Keratinocyte (primary cell): ENCODE measurements at regions not wholly inside any gene's neighbourhood (a gene's known extent, or its start where the extent isn't known, plus 50 kb on each side); places are given as distances from the start of the nearest gene placed in this dataset.

Experiments used
- DNase-seq: peaks from one replicate; pipeline ENCODE4 v3.0.0-alpha.2; 2011; ENCODE audit warnings: low read depth, missing footprints, low spot score
- FAIRE-seq: peaks from 2 replicates; lab custom pipeline; 2011; peaks lifted over from hg19 to GRCh38; lab: Jason Lieb, UNC
- H2AFZ ChIP-seq: 2 replicates; pipeline ENCODE4 v1.6.0; 2012; ENCODE audit warnings: low read length, control low read depth, inconsistent platforms; ENCODE audit not compliant: control insufficient read depth
- H3K27ac ChIP-seq: 2 replicates; pipeline ENCODE4 v1.5.1; 2011; ENCODE audit warnings: low read length; ENCODE audit not compliant: control insufficient read depth, insufficient read depth
- H3K27me3 ChIP-seq: 3 replicates; pipeline ENCODE4 v1.6.0; 2011; ENCODE audit warnings: low read length; ENCODE audit not compliant: control insufficient read depth, insufficient read depth; ENCODE audit errors: extremely low read depth
- H3K36me3 ChIP-seq, 2 experiments: 2 replicates in 1 of 2; 3 replicates in 1 of 2; pipeline ENCODE4 v1.5.1; 2011; ENCODE audit warnings: low read length in 2 of 2, mild to moderate bottlenecking in 1 of 2; ENCODE audit not compliant: control insufficient read depth in 2 of 2, insufficient read depth in 2 of 2; ENCODE audit errors: extremely low read depth in 1 of 2
- H3K4me1 ChIP-seq: 3 replicates; pipeline ENCODE4 v1.5.1; 2011; ENCODE audit warnings: low read length; ENCODE audit not compliant: control insufficient read depth, insufficient read depth; ENCODE audit errors: extremely low read depth
- H3K4me2 ChIP-seq: 3 replicates; pipeline ENCODE4 v1.6.0; 2011; ENCODE audit warnings: low read depth, low read length; ENCODE audit not compliant: control insufficient read depth, insufficient read depth; ENCODE audit errors: extremely low read depth
- H3K4me3 ChIP-seq, 3 experiments: fragments of 200-600 bp in 1 of 3; sonication (generic) in 1 of 3; 2 replicates in 2 of 3; 3 replicates in 1 of 3; pipeline ENCODE4 v1.5.1; 2011 to 2016; ENCODE audit warnings: low read length in 3 of 3, mild to moderate bottlenecking in 3 of 3, control low read depth in 2 of 3, inconsistent platforms in 1 of 3, low read depth in 1 of 3, mixed read lengths in 1 of 3, mixed run types in 1 of 3, moderate library complexity in 1 of 3; ENCODE audit not compliant: control insufficient read depth in 2 of 3, insufficient read depth in 2 of 3; ENCODE audit errors: extremely low read depth in 1 of 3
- H3K79me2 ChIP-seq: 2 replicates; pipeline ENCODE4 v1.6.0; 2012; ENCODE audit warnings: low read length; ENCODE audit not compliant: control insufficient read depth, insufficient read depth
- H3K9ac ChIP-seq: 3 replicates; pipeline ENCODE4 v1.6.0; 2011; ENCODE audit warnings: low read length; ENCODE audit not compliant: control insufficient read depth, insufficient read depth; ENCODE audit errors: extremely low read depth
- H3K9me1 ChIP-seq: 3 replicates; pipeline ENCODE4 v1.6.0; 2011; ENCODE audit warnings: low read length; ENCODE audit not compliant: control insufficient read depth, insufficient read depth; ENCODE audit errors: extremely low read depth
- H3K9me3 ChIP-seq: 2 replicates; pipeline ENCODE4 v1.5.1; 2012; ENCODE audit warnings: low read depth, low read length; ENCODE audit not compliant: control insufficient read depth
- H4K20me1 ChIP-seq: 3 replicates; pipeline ENCODE4 v1.6.0; 2011; ENCODE audit warnings: low read length; ENCODE audit not compliant: control insufficient read depth, insufficient read depth; ENCODE audit errors: extremely low read depth
- CTCF ChIP-seq, 3 experiments: IDR thresholded peaks in 1 of 3; conservative IDR thresholded peaks in 1 of 3; optimal IDR thresholded peaks in 1 of 3; 2 replicates in 2 of 3; 3 replicates in 1 of 3; pipeline versions ENCODE3 to v1.5.1; 2011; ENCODE audit warnings: low read length in 3 of 3, mild to moderate bottlenecking in 3 of 3, moderate library complexity in 2 of 3, control low read depth in 1 of 3, inconsistent platforms in 1 of 3; ENCODE audit not compliant: insufficient read depth in 2 of 3; ENCODE audit errors: extremely low read depth in 1 of 3
- EZH2 ChIP-seq: IDR thresholded peaks from one replicate; pipeline ENCODE4 v1.6.1; 2012; ENCODE audit warnings: inconsistent platforms, mild to moderate bottlenecking, low read length, moderate library complexity
- dilution Hi-C: fragments of 300-500 bp; cut with MboI; formaldehyde crosslinking; loops from one replicate; pipeline ENCODE4 v1.7.0; 2020; ENCODE audit warnings: low sequenced_read_pairs; ENCODE audit not compliant: extremely low pct_ligation_motif_present

- Histone ChIP-seq H4K20me1 (no peaks in the 10 kb centered on the region), H3K9ac (no peak overlapping the region), H2AFZ (no peak overlapping the region), H3K4me2 (no peak overlapping the region), H3K79me2 (no peaks in the 10 kb centered on the region), H3K36me3 (no peaks in the 10 kb centered on the region), H3K9me1 (no peaks in the 10 kb centered on the region), H3K27me3 (no peaks in the 10 kb centered on the region), H3K9me3 (no peaks in the 10 kb centered on the region), H3K4me1 (no peaks in the 10 kb centered on the region), H3K27ac (no peak overlapping the region), H3K4me3 (no peak overlapping the region)
- no peak for FAIRE-seq
- TF ChIP-seq CTCF (optimal IDR thresholded peaks at IDR 0.05 in 1 of 3, IDR thresholded peaks at IDR 0.05 in 1 of 3, conservative IDR thresholded peaks at IDR 0.05 in 1 of 3; ENCODE audit: extremely low read depth in 1 of 3, insufficient read depth in 2 of 3, low read length in 3 of 3): no peak
- no peak for TF ChIP-seq EZH2
- no peak for DNase-seq
- dilution Hi-C loops: no loop called here
These were observed 231.9 kb upstream of the LRTM1 start for GRCh38 chr3:55159711-55160110.

- H3K9ac ChIP-seq: no peak overlapping the region
- DNase-seq: no peak
- no peak for TF ChIP-seq EZH2
- no peak for TF ChIP-seq CTCF (optimal IDR thresholded peaks at IDR 0.05 in 1 of 3, IDR thresholded peaks at IDR 0.05 in 1 of 3, conservative IDR thresholded peaks at IDR 0.05 in 1 of 3; ENCODE audit: extremely low read depth in 1 of 3, insufficient read depth in 2 of 3, low read length in 3 of 3)
- no peak overlapping the region for H3K4me2 ChIP-seq
- no peaks in the 10 kb centered on the region for H3K27me3 ChIP-seq
- dilution Hi-C loops: no loop called here
- no peak overlapping the region for H2AFZ ChIP-seq
- H3K27ac ChIP-seq: no peak overlapping the region
- no peaks in the 10 kb centered on the region for H3K36me3 ChIP-seq
- FAIRE-seq: no peak
- no peaks in the 10 kb centered on the region for H4K20me1 ChIP-seq
- H3K4me1 ChIP-seq: no peaks in the 10 kb centered on the region
- no peak overlapping the region for H3K4me3 ChIP-seq
- no peaks in the 10 kb centered on the region for H3K9me1 ChIP-seq
- H3K79me2 ChIP-seq: no peaks in the 10 kb centered on the region
- H3K9me3 ChIP-seq: no peaks in the 10 kb centered on the region
These were observed 231.2 kb upstream of the LRTM1 start for GRCh38 chr3:55159016-55159415.
